Ureter (tissue), 1 donor: ENCODE measurements at regions not wholly inside any gene's neighbourhood (a gene's known extent, or its start where the extent isn't known, plus 50 kb on each side); places are given as distances from the start of the nearest gene placed in this dataset.
"Not testable (repeated sequence)": the region's sequence is repeated elsewhere in the genome, so short reads cannot be mapped to it uniquely, and the experiment has no call there.

ENCODE experiments used
- DNase-seq: peaks from one replicate; pipeline ENCODE4 v3.0.0-alpha.2; 2020; ENCODE audit warnings: low spot score
- donor health status: DM: yes; HTN: yes; CAD: no.

DNA sequence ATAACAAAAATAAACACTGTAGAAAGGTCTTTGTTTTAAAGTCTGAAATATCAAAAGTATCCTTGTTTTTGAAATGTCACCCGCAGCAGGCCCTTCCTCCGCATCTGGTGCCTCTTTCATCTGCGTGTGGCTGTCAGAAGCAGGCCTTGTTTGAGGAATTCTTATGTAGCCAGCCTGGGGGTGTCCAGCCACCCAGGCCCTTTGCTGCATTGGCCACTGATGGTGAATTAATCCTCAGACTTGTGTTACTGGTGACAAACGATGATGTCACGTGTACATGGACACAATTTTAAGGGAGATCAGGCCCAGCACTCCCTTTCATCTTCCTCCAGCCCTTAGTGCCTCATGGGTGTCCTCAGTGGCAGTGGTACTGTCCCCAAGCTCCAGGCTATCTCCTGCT is 208.0 kb upstream of the GALNT2 start:
- DNase-seq = no peak

DNA sequence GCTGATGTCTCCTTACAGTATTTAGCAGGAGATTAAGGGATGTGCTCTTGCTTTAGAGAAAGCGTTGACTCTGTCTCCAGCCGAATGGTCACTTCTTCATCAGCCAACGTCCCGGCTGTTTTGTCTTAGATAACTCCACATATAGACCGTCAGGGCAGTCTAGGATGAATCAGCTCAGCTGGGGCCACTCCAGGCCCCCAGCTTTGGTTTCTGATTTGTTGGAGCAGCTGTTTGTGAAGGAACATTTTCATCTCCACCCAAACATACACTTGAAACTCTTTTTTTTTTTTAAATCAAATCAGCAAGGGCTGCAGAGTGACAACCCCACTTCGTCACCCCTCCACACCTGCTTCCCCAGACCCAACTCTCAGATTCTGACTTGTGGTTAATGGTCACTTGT is 206.1 kb upstream of the GALNT2 start:
- no peak for DNase-seq

- DNase-seq = no peak
Measured at GRCh38 chr1:229862017-229862774, 204.8 kb upstream of the GALNT2 start.

DNA sequence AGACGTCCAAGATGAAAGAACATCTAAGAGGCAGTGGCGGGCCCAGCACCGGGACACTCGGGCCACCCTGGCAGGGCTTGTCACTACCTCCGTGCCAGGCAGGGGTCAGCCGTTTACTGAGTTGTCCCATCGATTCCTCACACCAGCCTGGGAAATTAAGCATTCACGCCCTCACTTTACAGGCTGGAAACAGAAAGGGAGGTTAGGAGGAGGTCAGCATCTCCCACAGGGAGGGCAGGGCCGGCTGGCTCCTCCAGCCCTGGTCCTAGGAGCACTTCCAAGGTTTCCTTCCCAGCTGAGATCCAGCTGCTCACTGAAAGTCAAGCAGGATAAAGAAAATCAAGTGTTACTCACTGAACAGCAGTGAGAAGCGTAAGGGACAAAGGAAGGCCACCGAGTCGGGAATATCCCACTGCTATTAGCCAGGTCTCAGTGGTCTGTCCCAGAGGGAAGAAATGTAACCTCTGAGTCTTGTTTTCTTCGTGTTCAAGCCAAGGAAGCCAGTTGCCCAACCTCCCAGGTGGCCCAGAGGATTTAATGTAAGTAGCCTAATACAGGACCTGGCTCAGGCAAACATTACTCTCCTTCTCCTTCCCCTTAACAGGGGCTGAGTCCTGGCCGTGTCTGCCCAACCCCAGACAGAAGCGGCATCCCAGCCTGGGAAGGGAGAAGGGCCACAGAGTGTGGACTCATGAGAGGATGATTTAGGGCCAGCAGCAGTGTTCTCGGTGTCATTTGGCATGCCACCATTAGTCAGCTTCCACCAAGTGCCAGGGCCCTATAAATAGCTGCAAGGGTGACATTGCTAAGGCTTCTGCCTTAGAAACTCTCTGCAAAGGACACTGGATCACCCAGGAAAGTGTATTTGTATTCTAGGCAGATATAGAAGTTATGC is 203.1 kb upstream of the GALNT2 start:
- DNase-seq = no peak

GRCh38 chr1:229864686-229865230 is 202.3 kb upstream of the GALNT2 start:
- no peak for DNase-seq

GRCh38 chr1:229865321-229865720 is 201.7 kb upstream of the GALNT2 start:
- not testable (repeated sequence) for DNase-seq

DNA sequence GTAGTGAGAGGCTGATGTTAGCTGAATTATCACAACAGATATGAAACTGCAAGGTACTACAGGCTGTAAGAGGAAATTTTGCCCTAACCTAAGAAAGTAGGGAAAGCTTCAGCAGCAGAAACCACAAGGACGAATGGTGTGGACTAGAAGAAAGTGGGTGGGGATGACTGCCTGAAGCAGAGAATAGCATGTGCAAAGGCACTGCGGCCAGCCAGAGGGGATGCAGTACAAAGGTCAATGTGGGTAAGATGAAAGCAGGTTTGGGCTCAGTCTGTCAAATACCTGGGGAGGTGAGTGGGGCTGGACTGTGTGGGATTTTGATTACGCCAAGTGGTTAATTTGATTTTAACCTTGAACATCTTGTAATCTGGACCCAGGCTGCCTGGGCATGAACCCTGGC is 199.3 kb upstream of the GALNT2 start:
- DNase-seq = no peak

DNA sequence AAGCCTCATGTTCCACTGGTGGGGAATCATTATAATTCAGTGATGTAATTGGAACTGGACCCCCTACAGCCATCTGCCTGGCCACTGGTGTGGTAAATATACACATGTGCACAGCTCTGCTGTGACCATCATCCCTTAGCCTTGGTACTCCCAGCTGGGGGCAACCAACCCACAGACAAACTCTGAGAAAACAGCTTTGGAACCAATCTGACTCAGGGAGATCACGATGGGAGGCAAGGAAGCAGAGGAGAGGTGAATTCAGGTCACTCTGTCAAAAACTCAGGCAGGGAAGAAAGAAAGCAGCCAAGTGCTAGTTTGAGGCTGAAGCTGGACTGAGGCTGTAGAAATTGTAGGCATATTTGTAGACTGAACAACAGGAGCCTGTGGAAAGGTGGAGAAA is 197.8 kb upstream of the GALNT2 start:
- DNase-seq = no peak

GRCh38 chr1:229869687-229870086 is 197.4 kb upstream of the GALNT2 start:
- no peak for DNase-seq

GRCh38 chr1:229870381-229870780 is 196.7 kb upstream of the GALNT2 start:
- no peak for DNase-seq

GRCh38 chr1:229871078-229871676 is 195.9 kb upstream of the GALNT2 start:
- DNase-seq = no peak

- DNase-seq = no peak
Measured at GRCh38 chr1:229874136-229874535, 192.9 kb upstream of the GALNT2 start.

DNA sequence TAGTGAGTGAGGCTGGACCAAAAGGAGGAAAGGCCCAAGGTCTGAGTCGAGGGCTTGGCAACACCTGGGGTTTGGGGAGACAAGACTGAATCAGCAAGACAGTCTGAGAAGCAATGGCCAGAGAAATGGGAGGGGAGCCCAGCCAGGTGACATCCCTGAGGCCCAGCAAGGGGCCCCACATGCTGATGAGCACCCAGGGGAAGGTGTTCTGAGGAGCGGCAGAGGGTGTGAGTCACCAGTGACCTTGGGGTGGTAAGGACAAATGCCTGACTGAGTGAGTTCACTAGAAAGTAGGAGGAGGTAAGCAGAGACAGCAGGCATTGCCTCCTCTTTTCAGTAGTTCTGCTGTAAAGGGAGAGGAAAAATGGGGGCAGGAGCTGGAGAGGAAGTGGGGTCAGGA is 192.4 kb upstream of the GALNT2 start:
- no peak for DNase-seq

- DNase-seq = no peak
Measured at GRCh38 chr1:229875086-229875485, 192.0 kb upstream of the GALNT2 start.

GRCh38 chr1:229879746-229880145 is 187.3 kb upstream of the GALNT2 start:
- no peak for DNase-seq

GRCh38 chr1:229880271-229881170 is 186.5 kb upstream of the GALNT2 start:
- peak; percentile 15 for DNase-seq

- DNase-seq = peak; percentile 12
Measured at GRCh38 chr1:229882621-229883020, 184.4 kb upstream of the GALNT2 start.

- peak; percentile 7 for DNase-seq
Measured at GRCh38 chr1:229883504-229884200, 183.4 kb upstream of the GALNT2 start.

GRCh38 chr1:229884765-229885164 is 182.3 kb upstream of the GALNT2 start:
- no peak for DNase-seq
